CD4-positive, alpha-beta T cell (primary cell): ENCODE measurements at regions not wholly inside any gene's neighbourhood (a gene's known extent, or its start where the extent isn't known, plus 50 kb on each side); places are given as distances from the start of the nearest gene placed in this dataset.

Experiments used
- ATAC-seq: fragments of 200-7000 bp; cut with Tn5 transposase; one replicate; pipeline ENCODE4 v1.10.0; 2022; ENCODE audit warnings: mild to moderate bottlenecking; ENCODE audit not compliant: poor library complexity
- CTCF ChIA-PET: fragments of 350-600 bp; sonication (Branson Sonifier 250); formaldehyde crosslinking; loops from one replicate; lab custom pipeline; 2021; ENCODE audit warnings: antibody characterized with exemption, inconsistent platforms; lab: Charles Lee
- POLR2A ChIA-PET: fragments of 350-600 bp; sonication (Branson Sonifier 250); formaldehyde crosslinking; loops from one replicate; lab custom pipeline; 2021; ENCODE audit warnings: antibody characterized with exemption, inconsistent platforms; lab: Charles Lee
- DNase-seq, 14 experiments: peaks; one replicate each; pipeline ENCODE4 v3.0.0-alpha.2; 2013 to 2020; ENCODE audit warnings: mixed read lengths in 2 of 14
- H3K27ac ChIP-seq, 2 donors: one replicate each; pipeline versions ENCODE4 v1.5.1 to v1.7.0; 2013; ENCODE audit warnings: low read length in 2 of 2, low read depth in 1 of 2, mild to moderate bottlenecking in 1 of 2
- H3K27me3 ChIP-seq, 2 experiments: 1 replicate in 1 of 2; 2 replicates in 1 of 2; pipeline versions ENCODE4 v1.6.1 to v1.7.0; 2013; ENCODE audit warnings: low read length in 2 of 2, control low read depth in 1 of 2, mild to moderate bottlenecking in 1 of 2, moderate library complexity in 1 of 2; ENCODE audit not compliant: insufficient read depth in 2 of 2, control insufficient read depth in 1 of 2
- H3K36me3 ChIP-seq: one replicate; pipeline ENCODE4 v1.6.1; 2013; ENCODE audit warnings: low read length, control low read depth; ENCODE audit not compliant: insufficient read depth
- H3K4me1 ChIP-seq: one replicate; pipeline ENCODE4 v1.6.1; 2013; ENCODE audit warnings: low read length, control low read depth; ENCODE audit not compliant: insufficient read depth
- H3K4me3 ChIP-seq: one replicate; pipeline ENCODE4 v1.5.1; 2013; ENCODE audit warnings: mild to moderate bottlenecking, low read length, moderate library complexity
- H3K9me3 ChIP-seq, 2 experiments: 1 replicate in 1 of 2; 2 replicates in 1 of 2; pipeline versions ENCODE4 v1.6.1 to v1.7.0; 2013; ENCODE audit warnings: low read length in 2 of 2, mild to moderate bottlenecking in 2 of 2, control low read depth in 1 of 2, moderate library complexity in 1 of 2; ENCODE audit not compliant: control insufficient read depth in 1 of 2, insufficient read depth in 1 of 2
- H3K27ac Mint-ChIP-seq: one replicate; pipeline ENCODE4 v1.8.0; 2020; ENCODE audit warnings: mixed read lengths
- H3K27me3 Mint-ChIP-seq: one replicate; pipeline ENCODE4 v1.8.0; 2021; ENCODE audit warnings: mixed read lengths
- H3K36me3 Mint-ChIP-seq: one replicate; pipeline ENCODE4 v1.8.0; 2021; ENCODE audit warnings: low read depth, mixed read lengths
- H3K4me1 Mint-ChIP-seq: one replicate; pipeline ENCODE4 v1.8.0; 2021; ENCODE audit warnings: low read depth, mixed read lengths
- H3K4me3 Mint-ChIP-seq: one replicate; pipeline ENCODE4 v1.8.0; 2020; ENCODE audit warnings: mild to moderate bottlenecking, mixed read lengths
- H3K9me3 Mint-ChIP-seq: one replicate; pipeline ENCODE4 v1.8.0; 2020; ENCODE audit warnings: mixed read lengths
- intact Hi-C, 2 experiments: fragments of 100-400 bp; cut with DNase I in 1 of 2; cut with micrococcal nuclease in 1 of 2; formaldehyde crosslinking; loops; one replicate each; pipeline versions ENCODE4 v1.15.1 to v1.9.0; 2023 to 2025; cut with DNase I, micrococcal nuclease
- TF ChIP-seq, protein P1 (sequence below): fragments of 200-600 bp; IDR thresholded peaks from one replicate; pipeline ENCODE4 v1.8.0; 2022; ENCODE audit warnings: antibody characterized with exemption, mild to moderate bottlenecking

DNA sequence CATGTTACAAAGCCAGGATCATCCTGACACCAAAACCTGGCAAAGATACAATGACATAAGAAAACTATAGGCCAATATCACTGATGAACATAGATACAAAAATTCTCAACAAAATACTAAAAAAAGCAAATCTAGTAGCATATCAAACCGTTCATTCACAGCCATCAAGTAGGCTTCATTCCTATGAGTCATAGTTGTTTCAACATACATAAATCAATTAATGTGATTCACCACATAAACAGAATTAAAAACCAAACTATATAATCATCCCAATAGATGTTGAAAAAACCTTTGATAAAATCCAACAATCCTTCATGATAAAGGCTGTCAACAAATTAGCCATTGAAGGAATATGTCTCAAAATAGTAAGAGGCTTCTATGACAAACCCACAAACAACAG lies 1007.2 kb upstream of the RAG2 start:
- Histone ChIP-seq H3K27ac (no peak overlapping the region), H3K4me1 (no peaks in the 10 kb centered on the region), H3K36me3 (no peaks in the 10 kb centered on the region), H3K27me3 (no peaks in the 10 kb centered on the region), H3K9me3 (peaks cover 0 to 6% of the 10 kb centered on the region in 2 experiments), H3K4me3 (no peak overlapping the region)
- intact Hi-C loops = no loop called here
- no peaks in the 10 kb centered on the region for H3K27me3 Mint-ChIP-seq
- ATAC-seq (no peak), DNase-seq (no peak)
- H3K9me3 Mint-ChIP-seq = peaks cover 9% of the 10 kb centered on the region
- no peaks in the 10 kb centered on the region for H3K4me1 Mint-ChIP-seq
- H3K36me3 Mint-ChIP-seq = no peaks in the 10 kb centered on the region
- POLR2A ChIA-PET = no interaction called here
- no peak overlapping the region for H3K27ac Mint-ChIP-seq
- TF ChIP-seq, protein P1, sequence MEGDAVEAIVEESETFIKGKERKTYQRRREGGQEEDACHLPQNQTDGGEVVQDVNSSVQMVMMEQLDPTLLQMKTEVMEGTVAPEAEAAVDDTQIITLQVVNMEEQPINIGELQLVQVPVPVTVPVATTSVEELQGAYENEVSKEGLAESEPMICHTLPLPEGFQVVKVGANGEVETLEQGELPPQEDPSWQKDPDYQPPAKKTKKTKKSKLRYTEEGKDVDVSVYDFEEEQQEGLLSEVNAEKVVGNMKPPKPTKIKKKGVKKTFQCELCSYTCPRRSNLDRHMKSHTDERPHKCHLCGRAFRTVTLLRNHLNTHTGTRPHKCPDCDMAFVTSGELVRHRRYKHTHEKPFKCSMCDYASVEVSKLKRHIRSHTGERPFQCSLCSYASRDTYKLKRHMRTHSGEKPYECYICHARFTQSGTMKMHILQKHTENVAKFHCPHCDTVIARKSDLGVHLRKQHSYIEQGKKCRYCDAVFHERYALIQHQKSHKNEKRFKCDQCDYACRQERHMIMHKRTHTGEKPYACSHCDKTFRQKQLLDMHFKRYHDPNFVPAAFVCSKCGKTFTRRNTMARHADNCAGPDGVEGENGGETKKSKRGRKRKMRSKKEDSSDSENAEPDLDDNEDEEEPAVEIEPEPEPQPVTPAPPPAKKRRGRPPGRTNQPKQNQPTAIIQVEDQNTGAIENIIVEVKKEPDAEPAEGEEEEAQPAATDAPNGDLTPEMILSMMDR = no peak
- CTCF ChIA-PET = no interaction called here
- H3K4me3 Mint-ChIP-seq = no peak overlapping the region

DNA sequence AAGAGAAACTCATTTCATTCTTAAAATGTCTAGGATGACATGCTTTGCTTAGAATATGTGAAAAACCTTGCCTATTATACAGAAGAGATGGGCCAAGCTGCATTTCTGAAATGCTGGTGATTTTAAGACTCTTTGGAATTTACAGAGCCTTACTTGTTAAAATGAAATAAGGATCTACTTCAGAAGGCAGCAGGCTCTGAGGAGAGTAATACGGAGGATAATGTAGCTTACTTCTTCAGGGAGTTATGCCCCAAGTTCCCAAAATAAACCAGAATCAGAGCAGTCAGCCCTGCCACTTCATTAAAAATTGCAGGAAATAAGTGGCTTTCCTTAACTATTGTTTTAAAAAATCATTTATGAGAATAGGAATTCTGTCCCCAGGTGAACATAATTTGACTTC lies 1000.3 kb upstream of the RAG2 start:
- ChIA-PET CTCF (no interaction called here), POLR2A (no interaction called here)
- no peak overlapping the region for H3K4me3 Mint-ChIP-seq
- no peaks in the 10 kb centered on the region for H3K27me3 Mint-ChIP-seq
- no peak overlapping the region for H3K27ac Mint-ChIP-seq
- H3K36me3 ChIP-seq = no peaks in the 10 kb centered on the region
- H3K9me3 Mint-ChIP-seq = peaks cover 9% of the 10 kb centered on the region
- H3K4me1 Mint-ChIP-seq = no peaks in the 10 kb centered on the region
- ATAC-seq (no peak), DNase-seq (no peak)
- no peak overlapping the region for H3K4me3 ChIP-seq
- intact Hi-C loops = no loop called here
- H3K36me3 Mint-ChIP-seq = no peaks in the 10 kb centered on the region
- H3K27ac ChIP-seq = no peak overlapping the region
- H3K4me1 ChIP-seq = no peaks in the 10 kb centered on the region
- TF ChIP-seq, protein P1 = no peak
- peaks cover 0 to 6% of the 10 kb centered on the region in 2 experiments for H3K9me3 ChIP-seq
- no peaks in the 10 kb centered on the region for H3K27me3 ChIP-seq

DNA sequence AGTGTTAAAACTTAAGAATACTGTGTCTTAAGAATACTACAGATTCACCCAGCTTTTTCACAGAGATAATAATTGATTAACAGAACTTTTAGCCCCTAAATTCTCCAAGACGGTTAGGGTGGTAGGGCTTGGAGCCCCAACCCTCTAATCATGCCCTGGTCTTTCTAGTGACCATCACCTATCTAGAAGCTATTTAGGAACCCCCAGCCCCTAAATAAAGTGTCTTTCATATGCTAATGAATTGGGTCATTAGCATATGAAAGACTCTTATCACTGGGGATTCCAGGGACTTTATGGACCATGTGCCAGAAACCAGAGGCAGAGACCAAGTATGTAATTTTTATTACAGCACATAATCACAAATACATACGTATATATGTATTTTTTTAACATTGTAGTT lies 999.7 kb upstream of the RAG2 start:
- CTCF ChIA-PET = no interaction called here
- DNase-seq (no peak), ATAC-seq (no peak)
- Mint-ChIP-seq H3K27me3 (no peaks in the 10 kb centered on the region), H3K4me1 (no peaks in the 10 kb centered on the region), H3K9me3 (peaks cover 9% of the 10 kb centered on the region), H3K27ac (no peak overlapping the region), H3K4me3 (no peak overlapping the region), H3K36me3 (no peaks in the 10 kb centered on the region)
- Histone ChIP-seq H3K9me3 (peaks cover 0 to 6% of the 10 kb centered on the region in 2 experiments), H3K36me3 (no peaks in the 10 kb centered on the region), H3K4me3 (no peak overlapping the region), H3K27ac (no peak overlapping the region), H3K27me3 (no peaks in the 10 kb centered on the region), H3K4me1 (no peaks in the 10 kb centered on the region)
- TF ChIP-seq, protein P1 = no peak
- intact Hi-C loops = no loop called here
- POLR2A ChIA-PET = no interaction called here
